ENCODE measurements at regions not wholly inside any gene's neighbourhood (a gene's known extent, or its start where the extent isn't known, plus 50 kb on each side); places are given as distances from the start of the nearest gene placed in this dataset.
"Not testable (repeated sequence)": the region's sequence is repeated elsewhere in the genome, so short reads cannot be mapped to it uniquely, and the experiment has no call there.

GRCh38 chr11:121907379-121907778 lies 208.6 kb downstream of the BLID start:
- in situ Hi-C loops (cut with HindIII; ENCODE audit: low sequenced_read_pairs), result no loop called here
- DNase-seq (ENCODE audit: low read depth, low spot score), result no peak
- no peak overlapping the region for H3K4me3 ChIP-seq (ENCODE audit: low read depth, low read length)
- TF ChIP-seq CTCF (IDR thresholded peaks at IDR 0.05; ENCODE audit: low read depth, low read length), result no peak

GRCh38 chr11:121904148-121904547 lies 211.9 kb downstream of the BLID start:
- in situ Hi-C loops (cut with HindIII; ENCODE audit: low sequenced_read_pairs), result no loop called here

GRCh38 chr11:121901886-121902285 lies 214.1 kb downstream of the BLID start:
- no peak overlapping the region for H3K4me3 ChIP-seq (ENCODE audit: low read depth, low read length)
- no peak for TF ChIP-seq CTCF (IDR thresholded peaks at IDR 0.05; ENCODE audit: low read depth, low read length)
- in situ Hi-C loops (cut with HindIII; ENCODE audit: low sequenced_read_pairs), result no loop called here
- no peak for DNase-seq (ENCODE audit: low read depth, low spot score)

More at GRCh38 chr11:121904148-121904547, 211.9 kb downstream of the BLID start:
- no peak for DNase-seq (ENCODE audit: low read depth, low spot score)
- no peak for TF ChIP-seq CTCF (IDR thresholded peaks at IDR 0.05; ENCODE audit: low read depth, low read length)
- no peak overlapping the region for H3K4me3 ChIP-seq (ENCODE audit: low read depth, low read length)

GRCh38 chr11:121901417-121901816 lies 214.6 kb downstream of the BLID start:
- in situ Hi-C loops (cut with HindIII; ENCODE audit: low sequenced_read_pairs); DNase-seq (ENCODE audit: low read depth, low spot score); H3K4me3 ChIP-seq (ENCODE audit: low read depth, low read length): not testable (repeated sequence)

GRCh38 chr11:121899520-121899919 lies 216.5 kb downstream of the BLID start:
- DNase-seq (ENCODE audit: low read depth, low spot score), result no peak
- TF ChIP-seq CTCF (IDR thresholded peaks at IDR 0.05; ENCODE audit: low read depth, low read length), result no peak
- H3K4me3 ChIP-seq (ENCODE audit: low read depth, low read length), result no peak overlapping the region
- in situ Hi-C loops (cut with HindIII; ENCODE audit: low sequenced_read_pairs), result no loop called here

- TF ChIP-seq CTCF (IDR thresholded peaks at IDR 0.05; ENCODE audit: low read depth, low read length), result no peak
- DNase-seq (ENCODE audit: low read depth, low spot score), result no peak
- in situ Hi-C loops (cut with HindIII; ENCODE audit: low sequenced_read_pairs), result no loop called here
- H3K4me3 ChIP-seq (ENCODE audit: low read depth, low read length), result no peak overlapping the region
These were observed 217.1 kb downstream of the BLID start for GRCh38 chr11:121898903-121899302.

- no peak overlapping the region for H3K4me3 ChIP-seq (ENCODE audit: low read depth, low read length)
- DNase-seq (ENCODE audit: low read depth, low spot score), result peak; percentile 19
- in situ Hi-C loops (cut with HindIII; ENCODE audit: low sequenced_read_pairs), result no loop called here
- TF ChIP-seq CTCF (IDR thresholded peaks at IDR 0.05; ENCODE audit: low read depth, low read length), result no peak
These were observed 220.1 kb downstream of the BLID start for GRCh38 chr11:121895919-121896318.

All from astrocyte of the spinal cord (primary cell).